NOMO-1 treated with DMSO at 0.1 percent for 48 hours (cell line): ENCODE measurements at regions not wholly inside any gene's neighbourhood (a gene's known extent, or its start where the extent isn't known, plus 50 kb on each side); places are given as distances from the start of the nearest gene placed in this dataset.

ENCODE experiments used
- DNase-seq: peaks from one replicate; lab custom pipeline; 2025; ENCODE audit not compliant: unreplicated experiment; lab: John Stamatoyannopoulos, UW

DNA sequence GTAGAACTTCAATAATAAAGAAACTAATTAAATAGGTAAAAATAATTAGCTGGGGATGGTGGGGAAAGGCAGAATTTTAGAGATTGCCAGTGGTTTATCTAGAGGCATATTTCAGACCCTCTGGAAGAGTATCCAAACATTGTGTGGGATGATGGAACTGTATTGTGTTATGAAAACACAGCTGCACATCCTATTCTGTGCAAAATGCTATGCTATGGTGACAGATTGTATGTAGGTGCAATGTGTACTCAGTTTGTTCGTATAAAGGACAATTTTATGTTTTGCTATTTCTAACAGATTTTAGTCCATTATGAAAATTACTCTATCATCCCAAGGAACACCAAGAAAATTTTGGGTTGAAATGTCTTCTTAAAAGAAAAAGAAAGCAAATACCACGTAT, 1054.7 kb downstream of the PDHA2 start:
- DNase-seq: no peak

DNA sequence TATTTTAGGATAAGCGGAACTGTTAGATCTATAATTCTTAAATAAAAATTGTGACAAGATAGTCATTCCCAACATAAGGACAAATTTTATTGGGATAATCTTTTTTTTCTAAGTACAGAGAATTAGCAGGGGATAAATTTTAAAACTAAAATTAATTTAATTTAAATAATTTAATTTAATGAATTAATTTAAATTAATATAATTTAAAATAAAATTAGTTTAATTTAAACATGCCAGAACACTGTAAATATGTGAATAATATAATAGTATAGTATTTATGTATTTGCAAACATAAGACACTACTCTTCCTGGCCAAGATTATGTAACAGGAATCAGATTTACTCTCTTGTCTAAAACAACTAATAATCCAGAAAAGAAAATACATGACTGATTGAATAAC, 1055.9 kb downstream of the PDHA2 start:
- DNase-seq: no peak

DNA sequence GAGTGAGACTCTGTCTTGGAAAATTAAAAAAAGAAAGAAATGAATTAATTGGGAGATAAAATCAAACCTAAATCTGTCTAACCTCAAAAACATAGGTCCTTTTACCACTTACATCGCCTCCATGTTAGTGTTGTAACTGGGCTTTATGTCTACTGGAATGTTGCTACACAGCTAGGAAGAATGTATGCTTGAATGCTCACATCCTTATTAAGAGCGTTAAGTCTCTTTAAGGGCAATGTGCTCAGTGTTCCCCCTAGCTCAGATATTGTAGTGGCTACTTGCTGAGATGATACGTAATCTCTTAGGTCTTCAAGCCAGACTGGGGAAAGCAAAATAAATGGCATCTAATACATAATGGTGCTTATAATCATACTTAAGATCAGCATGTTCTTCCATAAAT, 1072.8 kb downstream of the PDHA2 start:
- no peak for DNase-seq

DNA sequence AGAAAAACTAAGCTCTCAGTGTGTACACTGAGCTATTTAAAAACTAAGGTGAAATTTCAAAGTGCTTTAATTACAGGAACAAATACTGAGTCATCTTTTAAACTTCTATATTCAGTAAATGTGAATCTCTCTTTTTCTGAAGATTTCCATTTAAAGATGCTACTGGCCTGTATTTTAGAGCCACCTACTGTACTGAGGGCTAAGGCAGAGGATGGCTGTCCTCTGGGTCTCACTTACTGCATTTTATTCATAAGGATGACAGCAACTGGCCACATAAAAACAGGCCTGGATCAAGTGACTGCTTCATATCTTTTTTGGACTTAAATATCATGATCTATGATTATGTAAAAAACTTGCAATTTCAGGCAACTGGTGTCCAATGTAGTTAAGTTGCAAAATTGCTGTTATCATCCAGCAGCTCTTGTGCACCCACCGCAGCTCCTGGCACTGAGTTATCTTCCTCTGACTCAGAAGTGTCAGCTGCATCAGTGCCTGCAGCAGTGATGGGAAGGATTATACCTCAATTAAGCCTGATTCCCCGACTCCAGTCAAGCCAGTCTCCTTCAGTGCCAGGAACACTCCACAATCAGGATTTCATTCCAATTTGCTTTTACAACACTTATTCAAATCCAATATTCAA, 1073.7 kb downstream of the PDHA2 start:
- no peak for DNase-seq

DNA sequence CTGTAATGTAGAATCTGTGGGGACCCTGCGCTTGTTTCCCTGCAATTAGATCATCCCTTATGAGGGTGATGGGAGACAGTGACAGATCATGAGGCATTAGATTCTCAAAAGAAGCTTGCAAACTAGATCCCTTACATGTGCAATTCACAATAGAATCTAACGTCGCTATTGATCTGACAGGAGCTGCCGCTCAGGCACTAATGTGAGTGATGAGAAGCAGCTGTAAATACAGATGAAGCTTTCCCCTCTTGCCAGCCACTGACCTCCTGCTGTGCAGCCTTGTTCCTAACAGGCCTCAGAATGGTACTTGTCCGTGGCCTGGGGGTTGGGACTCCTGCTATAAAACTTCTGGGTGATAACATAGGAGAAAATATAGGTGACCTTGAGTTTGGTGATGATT, 1076.8 kb downstream of the PDHA2 start:
- DNase-seq: no peak

DNA sequence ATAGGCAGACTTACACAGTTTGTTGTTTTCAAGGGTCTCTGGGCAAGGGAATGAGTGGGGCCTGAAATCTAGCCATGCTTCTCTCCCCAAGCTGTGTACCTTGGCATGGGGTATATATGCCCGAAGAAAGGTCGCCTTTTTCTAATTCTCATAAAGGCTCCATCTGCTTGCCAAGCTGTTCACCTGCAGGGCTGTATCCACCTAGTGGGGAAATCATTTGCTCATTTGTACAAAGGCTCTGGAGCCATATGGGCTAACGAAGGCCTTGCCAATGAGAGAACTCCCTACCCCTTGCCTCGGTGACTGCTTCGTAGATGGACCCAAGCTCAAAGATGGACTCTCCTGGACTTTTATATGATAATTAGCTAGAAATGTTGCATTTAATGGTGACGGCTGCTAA, 1097.0 kb downstream of the PDHA2 start:
- no peak for DNase-seq

DNA sequence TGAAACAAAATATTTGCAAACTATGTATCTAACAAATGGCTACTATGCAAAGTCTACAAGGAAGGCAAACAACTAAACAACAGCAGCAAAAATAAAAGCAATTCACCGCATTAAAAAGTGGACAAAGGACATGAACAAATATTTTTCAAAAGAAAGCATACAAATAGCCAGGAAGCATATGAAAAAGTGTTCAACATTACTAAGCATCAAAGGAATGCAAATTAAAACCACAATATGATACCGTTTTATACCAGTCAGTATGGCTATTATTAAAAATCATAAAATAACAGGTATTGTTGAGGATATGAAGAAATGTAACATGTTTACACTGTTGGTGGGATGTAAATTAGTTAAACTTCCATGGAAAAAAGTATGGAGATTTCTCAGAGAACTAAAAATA, 1106.7 kb downstream of the PDHA2 start:
- no peak for DNase-seq

DNA sequence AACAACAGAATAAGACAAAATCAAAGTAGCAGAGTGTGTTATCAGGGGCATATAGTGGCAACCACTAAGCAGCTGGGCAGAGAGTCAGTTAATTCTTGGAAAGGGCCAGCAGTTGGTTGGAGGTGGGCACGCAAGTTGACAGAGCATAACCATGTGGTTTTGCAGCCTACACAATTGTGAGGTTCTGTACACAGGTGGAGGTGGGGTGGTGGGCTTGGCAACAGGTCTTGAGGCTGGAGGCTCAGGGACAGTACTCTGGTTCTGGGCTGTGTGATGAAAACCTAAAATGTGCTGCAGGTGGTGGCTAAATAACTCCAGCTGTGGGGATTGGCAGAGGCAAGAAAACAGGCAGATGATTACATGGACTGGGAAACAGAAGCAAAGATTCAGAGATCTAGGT, 1112.7 kb downstream of the PDHA2 start:
- no peak for DNase-seq

DNA sequence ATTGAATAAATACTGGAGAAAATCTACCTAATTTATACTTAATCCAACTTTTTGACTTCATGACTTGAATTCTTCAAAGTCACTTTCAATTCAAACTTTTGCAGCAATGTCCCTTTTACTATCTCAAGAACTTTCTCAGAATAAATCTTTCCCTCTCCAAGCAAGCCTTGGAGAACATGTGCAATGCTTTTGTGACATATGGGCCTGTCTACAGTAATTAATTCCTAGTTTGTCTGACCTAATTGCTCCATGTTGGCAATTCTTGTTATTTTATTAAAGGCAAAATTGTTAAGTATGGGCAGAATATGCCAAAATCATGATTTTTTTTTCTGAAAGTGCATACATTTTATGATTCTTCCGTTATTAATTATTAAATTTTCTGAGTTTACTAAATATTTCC, 1115.3 kb downstream of the PDHA2 start:
- no peak for DNase-seq

DNA sequence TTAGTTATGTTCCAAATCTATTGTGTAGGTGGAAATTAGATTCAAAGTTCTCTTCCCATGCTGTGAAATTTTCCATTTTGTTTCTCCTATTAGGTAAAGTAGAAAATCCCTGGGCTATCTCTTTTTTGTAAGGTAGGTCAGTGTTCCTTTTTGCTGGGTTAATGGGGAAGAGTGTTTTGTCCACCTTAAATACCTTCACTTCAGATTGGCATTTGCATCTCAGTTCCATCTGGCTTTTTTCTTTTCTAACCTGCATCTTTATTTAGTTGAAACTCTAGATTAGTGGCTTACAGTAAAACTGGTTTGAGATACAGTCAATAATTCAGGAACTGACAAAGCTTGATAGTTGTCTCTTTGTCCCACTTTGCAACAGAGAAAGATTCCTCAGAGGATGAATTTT, 1115.8 kb downstream of the PDHA2 start:
- DNase-seq: no peak

DNA sequence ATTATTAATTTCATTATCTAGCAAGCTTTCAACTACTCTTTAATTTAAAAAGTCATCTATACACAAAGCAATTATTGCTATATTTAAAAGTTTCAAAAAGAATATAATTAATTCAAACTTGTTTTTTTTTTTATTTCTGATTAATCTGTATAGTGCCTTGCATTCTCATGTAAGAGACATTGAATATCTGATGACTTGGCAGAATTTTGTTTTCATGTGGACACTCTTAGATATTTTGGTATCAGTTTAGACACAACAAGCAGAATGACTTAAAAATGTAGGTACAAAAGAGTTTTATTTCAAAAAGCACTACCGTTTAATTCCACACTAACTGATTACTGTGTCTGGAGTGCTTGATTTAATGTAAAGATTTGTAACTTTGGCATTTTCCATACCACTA, 1129.6 kb downstream of the PDHA2 start:
- DNase-seq: no peak

DNA sequence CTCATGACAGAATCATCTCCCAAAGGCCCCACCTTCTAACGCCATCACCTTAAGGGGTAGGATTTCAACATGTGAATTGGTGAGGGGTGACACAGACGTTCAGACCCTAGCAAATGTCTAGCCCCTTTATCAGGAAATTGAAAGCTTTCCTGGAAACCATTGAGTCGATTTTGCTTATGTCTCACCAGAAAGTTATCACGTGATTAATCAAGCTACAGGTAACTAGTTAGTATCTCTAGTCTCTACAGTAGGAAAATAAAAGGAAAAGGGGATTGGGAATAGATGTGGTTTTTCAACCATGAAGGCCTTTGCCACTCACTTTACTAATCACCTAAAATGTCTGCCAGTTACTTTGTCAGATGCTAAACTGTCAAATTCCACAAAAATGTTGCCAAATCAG, 1133.0 kb downstream of the PDHA2 start:
- no peak for DNase-seq

DNA sequence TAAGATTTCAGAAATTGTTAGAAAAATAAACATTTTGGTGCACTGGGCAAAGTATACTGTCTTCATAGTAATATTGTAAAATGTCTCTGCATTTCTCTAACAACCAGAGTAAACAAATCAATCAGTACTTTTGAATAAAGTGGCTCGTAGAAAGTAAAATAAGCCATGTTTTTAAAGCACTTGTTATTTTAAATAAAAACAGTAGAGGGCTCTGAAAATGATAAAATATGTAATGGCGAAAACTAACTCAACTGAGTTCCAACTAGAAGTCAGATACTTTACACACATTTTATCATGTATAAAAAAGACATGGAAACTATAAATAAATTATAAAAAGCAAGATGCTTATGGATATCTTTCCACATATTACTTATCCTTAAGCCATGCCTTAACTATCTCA, 1134.4 kb downstream of the PDHA2 start:
- DNase-seq: no peak

DNA sequence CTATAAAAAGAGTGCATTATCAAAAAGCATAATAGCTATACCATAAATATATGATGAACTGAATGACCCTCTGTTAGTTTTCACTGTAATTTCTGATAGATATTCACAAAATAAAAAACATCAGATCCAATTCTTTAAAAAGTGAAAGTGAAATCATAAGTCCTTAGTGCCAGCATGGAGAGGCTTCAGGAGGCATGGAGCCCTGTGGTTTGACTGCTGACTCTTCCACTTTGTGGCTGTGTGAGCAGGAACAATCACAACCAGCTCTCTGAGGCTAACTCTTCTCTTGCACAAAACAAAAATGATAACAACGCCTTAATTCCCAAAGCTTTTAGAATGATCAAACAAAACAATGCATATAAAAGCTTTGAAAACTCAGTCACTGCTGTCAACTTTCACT, 1143.9 kb downstream of the PDHA2 start:
- no peak for DNase-seq

DNA sequence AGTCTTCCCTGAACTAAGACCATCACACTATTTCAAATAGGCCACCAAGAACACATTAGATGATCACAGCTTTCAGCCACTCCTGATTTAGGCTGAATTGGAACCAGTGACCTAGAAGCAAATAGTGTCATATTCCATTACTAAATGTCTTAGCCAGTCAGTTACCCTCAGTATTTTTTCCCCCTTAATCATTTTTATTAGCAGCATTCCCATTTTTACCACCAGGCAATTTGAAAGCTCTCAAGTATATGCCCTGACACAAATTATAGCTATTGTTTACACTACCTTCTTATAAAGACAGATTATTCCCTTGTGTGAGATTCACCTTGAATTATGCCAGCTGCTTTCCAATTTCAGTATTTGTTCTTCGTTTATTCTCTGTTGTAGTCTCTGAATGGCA, 1146.9 kb downstream of the PDHA2 start:
- DNase-seq: no peak

DNA sequence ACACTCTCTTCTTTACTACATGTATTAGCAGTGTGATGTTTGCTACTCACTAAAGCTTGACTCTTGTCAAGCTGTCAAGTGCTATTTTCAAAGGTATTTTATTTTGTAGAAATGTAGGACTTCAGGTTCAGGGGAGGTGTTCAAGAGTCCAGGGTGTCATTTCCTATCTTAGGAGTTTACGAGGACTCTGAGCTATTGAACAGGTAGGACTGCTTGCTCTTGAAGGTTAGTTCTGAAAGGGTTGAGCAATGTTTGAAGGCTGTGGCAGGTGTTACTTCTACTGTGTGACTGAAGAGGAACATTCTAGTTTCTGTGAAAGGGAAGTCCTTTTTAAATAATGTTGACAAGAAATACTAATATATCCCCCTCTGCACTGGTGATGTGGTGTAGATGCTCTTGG, 1151.2 kb downstream of the PDHA2 start:
- no peak for DNase-seq

DNA sequence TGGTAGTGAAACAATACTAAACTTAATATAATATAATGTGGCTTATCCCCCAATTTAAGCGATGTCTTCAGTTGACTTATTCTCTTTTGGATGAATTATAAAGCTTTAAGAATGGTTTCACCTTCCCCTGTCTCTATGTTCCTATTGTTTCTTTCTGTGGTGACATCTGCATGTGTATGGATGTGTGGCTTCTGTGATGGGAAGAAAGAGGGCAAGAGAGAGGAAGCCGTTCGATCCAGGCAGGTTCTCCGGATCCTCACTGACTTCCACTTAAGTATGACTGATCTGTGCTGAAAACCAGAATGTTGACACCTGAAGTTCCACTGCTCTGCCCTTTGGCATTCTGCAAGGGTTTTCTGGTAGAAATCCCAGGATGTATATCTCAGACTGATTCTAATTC, 1150.8 kb downstream of the STPG2 start:
- no peak for DNase-seq

DNA sequence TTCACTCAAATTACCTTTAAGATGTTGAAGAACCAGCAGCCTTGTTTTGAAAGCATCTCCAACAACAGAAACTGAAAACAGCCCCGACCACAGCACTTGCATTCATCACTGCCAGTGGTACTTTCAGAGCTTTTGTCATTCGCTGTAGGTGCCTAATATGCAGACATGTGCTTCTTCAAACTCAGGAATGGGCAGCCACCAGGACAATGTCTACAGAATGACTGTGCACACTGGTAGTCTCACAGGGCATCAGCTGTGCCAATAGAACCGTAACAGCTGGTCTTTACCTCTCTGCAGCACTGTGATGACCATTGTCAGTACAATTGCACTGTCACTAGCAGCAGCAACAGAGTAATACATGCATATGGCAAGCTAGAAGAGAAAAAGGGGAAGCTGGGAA, 1149.7 kb downstream of the STPG2 start:
- DNase-seq: no peak

DNA sequence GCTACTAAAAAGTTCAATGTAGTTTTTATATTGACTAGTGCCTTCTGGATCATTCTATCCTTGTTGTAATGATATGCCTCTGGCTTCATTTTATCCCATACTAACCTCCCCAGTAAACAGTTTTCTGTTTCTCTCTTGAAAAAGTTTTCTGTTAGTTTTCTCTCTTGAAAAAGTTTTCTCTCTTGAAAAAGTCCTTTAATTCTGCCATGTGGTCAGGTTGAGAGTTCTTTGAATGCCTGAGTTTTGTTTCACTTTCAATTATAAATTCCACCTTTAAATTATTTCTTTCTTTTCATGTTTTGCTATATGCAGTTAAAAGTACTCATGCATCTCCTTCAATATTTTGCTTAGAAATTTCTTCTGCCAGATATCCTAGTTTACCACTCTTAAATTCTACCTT, 1139.6 kb downstream of the STPG2 start:
- no peak for DNase-seq

DNA sequence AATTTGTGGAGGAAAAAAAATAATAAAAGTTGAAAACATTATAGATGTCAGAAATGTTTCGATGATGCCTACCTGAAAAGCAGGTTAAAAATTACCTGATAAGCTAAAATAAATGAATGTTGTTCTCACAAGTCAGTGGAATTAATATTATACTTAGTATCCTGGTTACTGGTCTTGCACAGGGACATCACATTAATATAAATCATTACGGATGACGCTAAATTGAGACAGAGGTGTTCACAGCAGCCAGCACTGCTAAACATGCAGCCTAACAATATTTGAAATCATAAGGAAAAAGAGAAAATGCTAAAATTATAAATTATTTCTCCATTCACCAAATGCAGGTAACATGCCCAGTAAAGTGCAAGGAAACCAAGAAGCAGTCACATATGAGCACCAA, 1130.0 kb downstream of the STPG2 start:
- no peak for DNase-seq

DNA sequence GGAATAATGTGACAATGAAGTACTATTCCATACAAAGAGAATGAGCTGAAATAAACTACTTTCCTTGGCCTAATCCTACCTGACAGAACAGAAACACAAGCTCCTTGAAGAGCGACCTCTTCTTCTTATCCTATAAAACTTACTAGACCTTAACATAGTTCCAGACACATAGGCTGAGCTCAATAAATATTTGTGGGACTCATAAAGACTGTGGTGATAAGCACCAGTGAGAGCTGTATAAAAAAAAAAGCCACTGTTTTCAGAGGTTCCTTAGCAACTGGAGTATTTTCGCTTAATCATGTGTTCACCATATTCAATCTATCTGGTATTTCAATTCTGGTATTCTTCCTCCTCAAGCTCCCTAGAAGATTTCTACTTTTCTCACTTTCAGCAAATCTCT, 1129.6 kb downstream of the STPG2 start:
- DNase-seq: no peak

DNA sequence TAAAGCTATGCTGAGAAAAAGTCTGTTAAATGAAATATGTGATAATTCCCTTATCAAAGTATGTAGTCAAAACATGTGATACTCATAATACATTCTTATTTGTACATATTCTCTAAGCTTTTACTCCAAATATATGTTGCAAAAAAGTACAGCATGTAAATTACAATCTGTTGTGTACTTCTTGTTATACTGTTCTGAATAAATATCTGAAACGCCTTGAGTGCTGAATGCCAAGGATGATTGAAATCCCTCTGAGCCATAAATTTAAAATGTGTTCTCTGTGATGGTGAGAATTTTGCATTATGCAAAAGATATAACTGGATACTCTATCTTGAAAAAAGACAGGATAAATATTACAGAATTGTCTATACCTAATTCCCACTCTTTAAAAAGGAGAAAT, 1128.0 kb downstream of the STPG2 start:
- no peak for DNase-seq

DNA sequence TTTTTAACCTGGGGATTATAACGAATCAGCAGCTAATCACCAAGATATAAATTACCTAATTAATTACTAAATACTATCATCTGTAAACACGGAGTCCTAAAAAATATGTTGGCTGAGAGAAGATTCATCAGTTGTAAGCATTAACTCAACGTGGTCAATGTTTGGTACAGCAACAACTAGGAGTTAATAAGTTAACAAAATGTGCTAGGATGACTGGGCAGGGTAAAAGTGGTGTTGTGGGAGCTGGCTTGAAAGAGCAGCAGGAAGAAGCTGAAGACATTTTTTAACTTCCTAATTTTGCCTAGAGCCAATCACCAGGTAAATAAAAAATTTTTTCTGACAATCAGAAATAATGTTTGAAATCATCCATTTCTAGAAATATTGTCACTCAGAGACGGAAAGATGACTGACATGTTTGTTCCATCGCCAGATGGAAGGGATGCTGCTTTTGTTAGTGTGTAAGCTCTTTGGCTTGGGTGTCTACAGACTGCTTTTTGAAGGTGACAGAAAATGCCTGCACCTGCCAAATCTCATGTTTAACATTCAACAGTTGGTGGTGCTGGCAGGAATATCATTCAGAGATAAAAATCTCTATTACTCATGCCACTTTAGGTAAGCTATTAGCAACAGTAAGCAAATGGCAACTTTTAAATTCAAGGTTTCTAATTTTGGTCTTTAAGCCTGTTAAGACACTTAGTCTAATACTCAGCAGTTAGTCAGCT, 1126.9 kb downstream of the STPG2 start:
- DNase-seq: no peak
